Panc1 (cell line): ENCODE measurements at regions not wholly inside any gene's neighbourhood (a gene's known extent, or its start where the extent isn't known, plus 50 kb on each side); places are given as distances from the start of the nearest gene placed in this dataset.

Experiments
- SIN3A ChIP-seq: IDR thresholded peaks from 2 replicates; pipeline ENCODE4 v1.6.1; 2012; ENCODE audit warnings: low read depth, mild to moderate bottlenecking, low read length, moderate library complexity, borderline replicate concordance; ENCODE audit not compliant: insufficient read depth
- TF ChIP-seq, protein P1 (sequence below): fragments of 450-650 bp; IDR thresholded peaks from 2 replicates; pipeline ENCODE4 v1.5.1; 2017; ENCODE audit warnings: mild to moderate bottlenecking
- TF ChIP-seq, protein P2 (sequence below), 2 experiments: IDR thresholded peaks; 2 replicates each; pipeline ENCODE4 v1.6.1; 2011 to 2012; ENCODE audit warnings: low read depth in 2 of 2, control low read depth in 1 of 2, low read length in 1 of 2, mild to moderate bottlenecking in 1 of 2, moderate library complexity in 1 of 2; ENCODE audit not compliant: insufficient read depth in 1 of 2

DNA sequence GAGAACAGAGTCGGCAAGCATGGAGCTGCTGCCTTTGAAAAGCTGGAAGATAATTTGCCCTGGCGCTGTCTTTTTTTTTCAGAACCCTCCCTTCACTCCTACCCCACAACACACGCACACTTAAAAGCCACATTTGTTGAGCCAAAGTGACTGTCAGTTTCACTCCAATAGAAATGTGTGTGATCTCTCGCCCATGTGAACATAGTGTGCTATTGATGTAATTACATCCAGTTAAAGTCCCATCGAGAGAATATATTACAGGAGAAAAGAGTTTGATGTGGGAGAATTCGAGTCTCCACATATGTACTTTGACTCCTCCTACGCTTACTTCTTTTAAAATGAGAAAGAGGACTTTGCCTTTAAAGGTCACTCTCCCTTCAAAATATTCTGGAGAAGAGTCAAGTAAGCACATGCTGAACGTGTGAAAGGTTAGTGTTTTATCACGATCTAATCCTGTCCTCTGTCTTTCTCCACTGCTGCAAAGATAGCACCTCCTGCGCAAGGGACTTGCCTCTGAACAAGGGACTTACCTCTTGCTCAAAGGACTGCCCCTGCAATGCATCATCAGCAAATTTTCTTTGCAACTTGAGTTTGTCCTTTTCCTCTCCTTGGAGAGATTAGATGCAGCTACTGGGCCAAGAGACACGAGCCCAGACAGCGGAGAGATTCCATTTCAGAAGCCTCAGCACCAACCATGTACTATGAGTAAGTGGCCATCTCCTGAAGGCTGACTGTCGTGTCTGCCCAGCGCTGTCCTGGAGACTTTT lies 613.9 kb downstream of the PTPRU start:
- TF ChIP-seq, protein P1, sequence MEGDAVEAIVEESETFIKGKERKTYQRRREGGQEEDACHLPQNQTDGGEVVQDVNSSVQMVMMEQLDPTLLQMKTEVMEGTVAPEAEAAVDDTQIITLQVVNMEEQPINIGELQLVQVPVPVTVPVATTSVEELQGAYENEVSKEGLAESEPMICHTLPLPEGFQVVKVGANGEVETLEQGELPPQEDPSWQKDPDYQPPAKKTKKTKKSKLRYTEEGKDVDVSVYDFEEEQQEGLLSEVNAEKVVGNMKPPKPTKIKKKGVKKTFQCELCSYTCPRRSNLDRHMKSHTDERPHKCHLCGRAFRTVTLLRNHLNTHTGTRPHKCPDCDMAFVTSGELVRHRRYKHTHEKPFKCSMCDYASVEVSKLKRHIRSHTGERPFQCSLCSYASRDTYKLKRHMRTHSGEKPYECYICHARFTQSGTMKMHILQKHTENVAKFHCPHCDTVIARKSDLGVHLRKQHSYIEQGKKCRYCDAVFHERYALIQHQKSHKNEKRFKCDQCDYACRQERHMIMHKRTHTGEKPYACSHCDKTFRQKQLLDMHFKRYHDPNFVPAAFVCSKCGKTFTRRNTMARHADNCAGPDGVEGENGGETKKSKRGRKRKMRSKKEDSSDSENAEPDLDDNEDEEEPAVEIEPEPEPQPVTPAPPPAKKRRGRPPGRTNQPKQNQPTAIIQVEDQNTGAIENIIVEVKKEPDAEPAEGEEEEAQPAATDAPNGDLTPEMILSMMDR: no peak
- TF ChIP-seq, protein P2, sequence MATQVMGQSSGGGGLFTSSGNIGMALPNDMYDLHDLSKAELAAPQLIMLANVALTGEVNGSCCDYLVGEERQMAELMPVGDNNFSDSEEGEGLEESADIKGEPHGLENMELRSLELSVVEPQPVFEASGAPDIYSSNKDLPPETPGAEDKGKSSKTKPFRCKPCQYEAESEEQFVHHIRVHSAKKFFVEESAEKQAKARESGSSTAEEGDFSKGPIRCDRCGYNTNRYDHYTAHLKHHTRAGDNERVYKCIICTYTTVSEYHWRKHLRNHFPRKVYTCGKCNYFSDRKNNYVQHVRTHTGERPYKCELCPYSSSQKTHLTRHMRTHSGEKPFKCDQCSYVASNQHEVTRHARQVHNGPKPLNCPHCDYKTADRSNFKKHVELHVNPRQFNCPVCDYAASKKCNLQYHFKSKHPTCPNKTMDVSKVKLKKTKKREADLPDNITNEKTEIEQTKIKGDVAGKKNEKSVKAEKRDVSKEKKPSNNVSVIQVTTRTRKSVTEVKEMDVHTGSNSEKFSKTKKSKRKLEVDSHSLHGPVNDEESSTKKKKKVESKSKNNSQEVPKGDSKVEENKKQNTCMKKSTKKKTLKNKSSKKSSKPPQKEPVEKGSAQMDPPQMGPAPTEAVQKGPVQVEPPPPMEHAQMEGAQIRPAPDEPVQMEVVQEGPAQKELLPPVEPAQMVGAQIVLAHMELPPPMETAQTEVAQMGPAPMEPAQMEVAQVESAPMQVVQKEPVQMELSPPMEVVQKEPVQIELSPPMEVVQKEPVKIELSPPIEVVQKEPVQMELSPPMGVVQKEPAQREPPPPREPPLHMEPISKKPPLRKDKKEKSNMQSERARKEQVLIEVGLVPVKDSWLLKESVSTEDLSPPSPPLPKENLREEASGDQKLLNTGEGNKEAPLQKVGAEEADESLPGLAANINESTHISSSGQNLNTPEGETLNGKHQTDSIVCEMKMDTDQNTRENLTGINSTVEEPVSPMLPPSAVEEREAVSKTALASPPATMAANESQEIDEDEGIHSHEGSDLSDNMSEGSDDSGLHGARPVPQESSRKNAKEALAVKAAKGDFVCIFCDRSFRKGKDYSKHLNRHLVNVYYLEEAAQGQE (IDR thresholded peaks at IDR 0.05; ENCODE audit: insufficient read depth in 1 of 2, low read depth in 2 of 2, low read length in 1 of 2): no peak
- TF ChIP-seq SIN3A: no peak
